Motor neuron (in vitro differentiated cells): ENCODE measurements at regions not wholly inside any gene's neighbourhood (a gene's known extent, or its start where the extent isn't known, plus 50 kb on each side); places are given as distances from the start of the nearest gene placed in this dataset.

Experiments used
- ATAC-seq, 8 experiments: fragments of 200-7000 bp; cut with Tn5 transposase; replicated peaks in 6 of 8; 2 replicates each; pipeline ENCODE4 v1.8.0; 2021; ENCODE audit warnings: mild to moderate bottlenecking in 8 of 8, moderate library complexity in 8 of 8
- H3K27ac ChIP-seq, 2 donors: fragments of 250-450 bp; sonication (Bioruptor Pico); 2 replicates each; pipeline ENCODE4 v1.9.0; 2021; ENCODE audit warnings: antibody characterized with exemption in 2 of 2, mild to moderate bottlenecking in 2 of 2, moderate library complexity in 1 of 2
- H3K4me1 ChIP-seq, 2 donors: fragments of 250-450 bp; sonication (Bioruptor Pico); replicated peaks in 1 of 2; 2 replicates each; pipeline ENCODE4 v1.6.1; 2021; ENCODE audit warnings: antibody characterized with exemption in 2 of 2, mild to moderate bottlenecking in 2 of 2, moderate library complexity in 1 of 2
- H3K4me3 ChIP-seq, 5 donors: fragments of 250-450 bp; sonication (Bioruptor Pico); 2 replicates each; pipeline ENCODE4 v1.9.0; 2021; ENCODE audit warnings: antibody characterized with exemption in 5 of 5, mild to moderate bottlenecking in 5 of 5, moderate library complexity in 4 of 5
- WGBS, 10 experiments: fragments of 450-650 bp; shearing (Covaris generic); methylation state at CpG; one replicate each; pipeline ENCODE4 v1.0.0; 2022; 5-methylcytosine and 5-hydroxymethylcytosine counted together
- in situ Hi-C, 9 experiments: fragments of 400-800 bp; cut with MboI; loops; one replicate each; pipeline ENCODE4 v1.15.0; 2021; ENCODE audit warnings: low sequenced_read_pairs in 9 of 9, low pct_unique_long_range_greater_than_20kb in 2 of 9; ENCODE audit not compliant: unreplicated experiment in 9 of 9

DNA sequence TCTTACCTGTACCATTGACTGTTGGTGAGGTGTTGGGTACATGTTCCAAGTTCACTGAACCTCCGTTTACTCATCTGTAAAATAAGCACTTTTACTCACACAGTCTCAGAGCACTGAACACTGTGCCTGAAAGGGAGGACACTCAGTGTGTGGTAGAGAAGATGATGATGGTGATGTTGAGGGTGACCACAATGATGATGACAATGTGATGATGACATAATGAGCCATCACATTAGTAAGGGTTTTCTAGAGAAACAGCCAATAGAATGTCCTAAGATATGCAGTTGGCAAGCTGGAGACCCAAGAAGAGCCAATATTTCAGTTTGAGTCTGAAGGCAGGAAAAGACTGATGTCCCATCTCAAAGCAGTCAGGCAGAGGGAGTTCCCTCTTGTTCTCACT lies 315.4 kb upstream of the IGFBP7 start:
- 0 to 100% (median 35%) methylated on average over 1 of the region's 1 CpG; no CpG with 5 or more reads in 4 of the 10 experiments for WGBS, 10 experiments
- Histone ChIP-seq H3K4me3 (no peak overlapping the region), H3K4me1 (peaks cover 0 to 8% of the 10 kb centered on the region in 2 donors), H3K27ac (no peak overlapping the region)
- in situ Hi-C loops = loop anchor here in 1 of 9 experiments (25.0 kb wide), 1 partner anchor 263 kb away; no protein-coding TSS in a partner anchor
- no peak for ATAC-seq

DNA sequence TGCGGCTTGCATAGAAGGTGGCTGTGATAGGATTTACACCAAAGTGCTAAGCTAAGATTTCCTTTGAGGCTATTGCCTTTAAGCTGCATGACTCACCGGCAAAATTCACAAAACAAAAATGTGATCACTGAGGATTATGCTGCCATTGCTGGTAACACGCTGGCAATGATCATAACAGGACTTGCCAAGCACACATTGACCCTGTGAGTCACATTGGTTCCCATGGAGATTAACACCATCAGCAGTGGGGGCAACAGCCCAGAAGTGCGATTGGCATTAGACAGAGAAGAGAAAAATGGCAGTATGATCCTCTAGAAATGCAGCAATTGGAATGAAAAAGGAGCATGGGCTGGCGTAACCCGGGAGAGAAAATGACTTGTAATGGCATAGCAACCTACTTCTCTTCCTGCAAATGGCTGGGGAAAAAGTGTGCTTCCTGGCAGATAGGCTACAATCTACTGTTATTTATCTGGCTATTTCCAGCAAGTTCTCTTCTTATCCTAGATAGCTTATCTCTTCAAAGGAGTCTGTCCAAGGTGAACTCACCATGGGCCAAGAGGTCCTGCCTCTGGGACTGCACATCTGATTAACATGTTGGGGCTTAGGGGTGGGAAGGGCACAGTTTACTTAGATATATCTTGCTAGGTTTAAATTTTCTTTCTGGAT lies 314.2 kb upstream of the IGFBP7 start:
- in situ Hi-C loops = loop anchor here in 1 of 9 experiments (25.0 kb wide), 1 partner anchor 387 kb away; no protein-coding TSS in a partner anchor
- WGBS, 10 experiments = 17 to 100% (median 74%) methylated on average over 1 to 6 of the region's 6 CpGs
- H3K27ac ChIP-seq = no peak overlapping the region
- peaks cover 0 to 8% of the 10 kb centered on the region in 2 donors for H3K4me1 ChIP-seq
- ATAC-seq = peak; percentile 35 to 92 (median 68)
- H3K4me3 ChIP-seq = no peak overlapping the region

DNA sequence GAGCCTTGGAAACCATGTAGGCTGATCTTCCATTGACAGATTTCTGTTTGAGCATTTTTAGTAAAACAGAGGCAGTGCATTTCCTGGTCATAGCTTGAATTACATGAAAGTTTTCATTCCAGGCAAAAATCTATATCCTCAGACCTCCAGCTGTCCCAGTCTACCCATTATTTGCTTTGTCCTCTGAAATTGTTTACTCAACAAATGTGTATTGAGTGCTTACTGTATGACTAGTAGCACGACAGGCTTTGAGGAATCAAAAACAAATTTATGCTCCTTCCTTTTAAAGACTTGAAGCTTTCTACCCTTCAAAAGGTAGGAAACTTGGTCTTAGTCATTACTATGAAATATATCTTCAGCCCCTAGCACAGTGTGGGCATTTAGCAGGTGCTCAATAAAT lies 307.9 kb upstream of the IGFBP7 start:
- ATAC-seq = no peak
- H3K4me3 ChIP-seq = no peak overlapping the region
- H3K27ac ChIP-seq = no peak overlapping the region
- H3K4me1 ChIP-seq = peaks cover 9 to 13% of the 10 kb centered on the region in 2 donors
- WGBS, 10 experiments = 9 to 100% (median 80%) methylated on average over 1 of the region's 1 CpG; no CpG with 5 or more reads in 1 of the 10 experiments
- in situ Hi-C loops = loop anchor here in 1 of 9 experiments (25.0 kb wide), 1 partner anchor 381 kb away; no protein-coding TSS in a partner anchor

DNA sequence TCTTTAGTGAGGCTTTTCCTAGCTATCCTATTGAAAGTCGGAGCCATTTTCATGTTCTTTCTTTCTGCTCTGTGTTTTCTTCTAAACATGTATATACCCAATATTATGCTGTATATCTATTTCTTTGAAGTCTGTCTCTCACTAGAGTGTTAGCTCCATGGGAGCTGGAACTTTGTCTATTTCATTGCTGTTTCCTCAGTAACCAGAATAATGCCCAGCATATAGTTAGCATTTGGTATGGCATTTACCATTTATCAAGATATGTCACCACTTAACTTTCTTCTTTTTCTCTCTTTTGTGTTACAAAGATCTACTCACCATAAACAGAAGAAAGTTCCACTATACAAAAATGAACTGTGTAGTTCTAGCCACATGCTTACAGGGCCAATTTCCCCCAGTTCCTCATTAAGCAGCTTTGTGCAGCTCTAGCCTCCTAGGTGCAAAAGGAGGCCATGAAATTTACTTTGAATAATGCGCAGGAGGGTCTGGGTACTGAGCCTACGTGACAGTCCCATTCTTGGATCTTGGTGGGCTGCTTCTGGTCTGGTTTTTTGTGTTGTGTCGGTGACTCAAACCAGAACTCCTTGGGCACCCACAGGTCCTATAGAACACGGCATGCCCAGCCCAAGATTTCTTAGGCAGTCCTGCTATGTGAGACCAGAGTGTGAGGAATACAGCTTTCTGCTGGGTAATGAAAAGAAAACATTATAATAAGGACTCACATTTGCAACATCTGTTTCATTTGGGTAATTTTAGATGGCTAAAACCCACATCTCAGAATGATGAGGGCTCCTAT lies 302.3 kb upstream of the IGFBP7 start:
- Histone ChIP-seq H3K4me1 (peaks cover 14 to 30% of the 10 kb centered on the region in 2 donors), H3K4me3 (no peak overlapping the region), H3K27ac (no peak overlapping the region)
- 14 to 79% (median 72%) methylated on average over 1 to 5 of the region's 5 CpGs; no CpG with 5 or more reads in 2 of the 10 experiments for WGBS, 10 experiments
- in situ Hi-C loops = loop anchor here in 1 of 9 experiments (25.0 kb wide), 1 partner anchor 375 kb away; no protein-coding TSS in a partner anchor
- peak in 5 of 8 experiments; percentile 61 to 90 (median 89) for ATAC-seq

DNA sequence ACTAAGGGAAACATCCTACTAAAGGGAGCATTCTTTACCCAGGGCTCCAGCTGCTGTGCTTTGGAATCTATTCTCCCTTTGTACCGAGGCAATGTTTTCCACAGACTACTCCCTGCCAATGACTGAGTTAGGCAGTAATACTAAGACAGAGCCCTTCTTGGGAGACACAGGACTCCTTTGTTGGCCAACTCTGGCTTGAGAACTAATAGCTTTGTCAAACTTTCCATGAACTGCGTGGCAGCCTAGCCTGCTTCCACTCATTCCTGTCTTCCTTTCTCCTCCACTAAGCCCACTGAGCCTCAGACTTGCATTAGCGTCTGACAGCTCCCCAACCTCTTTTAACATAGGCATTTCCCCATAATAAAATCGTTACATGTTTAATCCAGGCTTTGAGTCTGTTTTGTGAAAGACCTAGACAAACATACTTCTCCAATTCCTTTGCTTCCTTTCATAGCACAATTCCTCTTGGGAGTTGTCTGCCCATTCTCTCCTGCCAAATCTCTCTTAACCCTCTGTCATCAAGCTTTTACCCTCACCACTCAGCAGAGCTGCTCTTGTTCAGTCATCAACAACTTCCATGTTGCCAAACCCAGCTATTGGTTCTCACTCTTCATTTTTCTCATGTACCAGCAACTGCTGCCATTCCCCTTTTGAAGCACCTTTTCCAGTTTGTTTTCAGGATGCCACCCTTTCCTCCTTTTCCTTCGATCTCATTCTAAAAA lies 300.3 kb upstream of the IGFBP7 start:
- H3K4me1 ChIP-seq = peaks cover 14 to 30% of the 10 kb centered on the region in 2 donors
- peak in 3 of 8 experiments; percentile 12 to 32 (median 20) for ATAC-seq
- in situ Hi-C loops = loop anchor here in 1 of 9 experiments (25.0 kb wide), 1 partner anchor 373 kb away; no protein-coding TSS in a partner anchor
- no peak overlapping the region for H3K4me3 ChIP-seq
- WGBS, 10 experiments = 0 to 89% (median 55%) methylated on average over 1 to 5 of the region's 5 CpGs; no CpG with 5 or more reads in 1 of the 10 experiments
- no peak overlapping the region for H3K27ac ChIP-seq

DNA sequence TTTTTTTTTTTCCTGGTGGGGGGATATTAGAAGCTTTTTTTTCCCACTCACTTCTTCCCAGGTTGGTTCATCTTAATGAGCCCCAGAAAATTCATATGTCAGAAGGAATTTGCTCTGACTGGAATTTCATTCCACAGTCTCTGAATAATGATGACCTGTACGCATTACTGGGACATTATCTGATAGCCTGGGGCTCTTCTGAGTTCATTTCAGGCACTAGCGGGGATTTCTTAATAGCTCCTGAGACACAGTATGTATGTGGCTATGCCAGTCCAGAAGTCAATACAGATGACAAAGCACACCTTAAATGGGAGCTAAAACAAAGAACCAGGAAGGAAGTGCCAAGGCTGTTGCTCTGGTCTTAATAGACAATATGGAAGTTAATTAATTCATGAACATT lies 295.2 kb upstream of the IGFBP7 start:
- ATAC-seq = peak in 3 of 8 experiments; percentile 59 to 98 (median 87)
- WGBS, 10 experiments = 0 to 95% (median 88%) methylated on average over 1 to 2 of the region's 2 CpGs; no CpG with 5 or more reads in 2 of the 10 experiments
- Histone ChIP-seq H3K4me3 (no peak overlapping the region), H3K4me1 (peaks cover 5% of the 10 kb centered on the region in 2 donors), H3K27ac (no peak overlapping the region)
- in situ Hi-C loops = loop anchor here in 1 of 9 experiments (25.0 kb wide), 1 partner anchor 368 kb away; no protein-coding TSS in a partner anchor

DNA sequence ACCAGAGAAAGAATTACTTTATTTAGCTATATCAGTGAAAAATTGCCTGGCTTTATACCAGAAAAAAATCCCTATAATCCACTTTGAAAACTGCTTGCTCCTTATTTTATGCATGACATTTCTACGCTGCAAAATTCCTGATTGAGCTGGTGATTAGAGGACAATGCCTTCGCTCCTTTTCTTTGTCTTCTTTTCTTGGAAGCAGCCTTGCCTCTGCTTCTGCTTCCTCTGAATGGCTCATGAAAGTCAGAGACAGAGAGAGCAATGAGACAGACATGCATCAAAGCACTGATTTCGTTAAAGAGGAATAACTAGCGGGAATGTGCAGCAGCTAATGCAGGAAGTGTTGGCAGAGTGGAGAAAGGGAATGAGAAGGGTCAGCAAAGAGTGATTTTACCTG lies 294.3 kb upstream of the IGFBP7 start:
- H3K27ac ChIP-seq = no peak overlapping the region
- 5 to 46% (median 31%) methylated on average over 2 to 4 of the region's 4 CpGs; no CpG with 5 or more reads in 2 of the 10 experiments for WGBS, 10 experiments
- H3K4me3 ChIP-seq = no peak overlapping the region
- in situ Hi-C loops = loop anchor here in 1 of 9 experiments (25.0 kb wide), 1 partner anchor 367 kb away; no protein-coding TSS in a partner anchor
- ATAC-seq = peak in 3 of 8 experiments; percentile 29 to 41 (median 37)
- H3K4me1 ChIP-seq = peaks cover 5% of the 10 kb centered on the region in 2 donors

DNA sequence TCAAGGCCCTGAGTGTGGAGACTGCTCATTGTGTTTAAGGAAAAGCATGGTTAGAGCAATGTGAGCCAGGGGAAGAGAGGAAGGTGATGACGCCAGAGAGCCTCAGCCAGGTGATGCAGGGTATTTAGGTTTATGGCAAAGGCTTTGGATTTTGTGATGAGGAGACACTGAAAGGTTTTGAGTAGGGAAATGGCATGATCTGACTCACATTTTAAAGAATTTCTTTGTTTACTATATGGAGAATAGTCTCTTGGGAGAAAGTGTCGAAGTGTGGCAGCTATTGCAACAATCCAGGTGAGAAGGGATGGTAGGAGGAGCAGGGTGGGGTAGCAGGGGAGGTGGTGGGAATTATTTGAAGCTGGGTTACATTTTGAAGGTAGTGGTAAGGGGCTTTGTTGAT lies 293.4 kb upstream of the IGFBP7 start:
- ATAC-seq = no peak
- WGBS, 10 experiments = 0 to 100% (median 57%) methylated on average over 1 to 2 of the region's 2 CpGs; no CpG with 5 or more reads in 3 of the 10 experiments
- H3K4me3 ChIP-seq = no peak overlapping the region
- H3K27ac ChIP-seq = no peak overlapping the region
- in situ Hi-C loops = loop anchor here in 1 of 9 experiments (25.0 kb wide), 1 partner anchor 366 kb away; no protein-coding TSS in a partner anchor
- H3K4me1 ChIP-seq = peaks cover 5% of the 10 kb centered on the region in 2 donors

DNA sequence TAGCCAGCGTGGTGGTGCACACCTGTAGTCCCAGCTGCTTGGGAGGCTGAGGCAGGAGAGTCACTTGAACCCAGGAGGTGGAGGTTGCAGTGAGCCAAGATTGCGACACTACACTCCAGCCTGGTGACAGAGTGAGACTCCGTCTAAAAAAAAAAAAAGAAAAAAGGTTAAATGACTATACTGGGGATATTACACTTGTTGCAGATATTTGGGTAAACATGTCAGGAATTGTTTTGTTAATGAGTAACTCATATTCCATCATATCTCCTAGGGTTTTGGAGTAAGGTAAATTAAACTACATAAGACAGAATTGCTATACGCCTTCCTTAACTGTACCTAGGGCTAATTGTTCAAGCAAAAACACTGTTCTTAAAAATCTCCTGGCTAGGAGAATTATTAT lies 291.4 kb upstream of the IGFBP7 start:
- Histone ChIP-seq H3K4me3 (no peak overlapping the region), H3K27ac (no peak overlapping the region), H3K4me1 (peaks cover 5% of the 10 kb centered on the region in 2 donors)
- 0 to 100% (median 91%) methylated on average over 1 to 3 of the region's 4 CpGs for WGBS, 10 experiments
- ATAC-seq = no peak
- in situ Hi-C loops = loop anchor here in 1 of 9 experiments (25.0 kb wide), 1 partner anchor 364 kb away; no protein-coding TSS in a partner anchor

DNA sequence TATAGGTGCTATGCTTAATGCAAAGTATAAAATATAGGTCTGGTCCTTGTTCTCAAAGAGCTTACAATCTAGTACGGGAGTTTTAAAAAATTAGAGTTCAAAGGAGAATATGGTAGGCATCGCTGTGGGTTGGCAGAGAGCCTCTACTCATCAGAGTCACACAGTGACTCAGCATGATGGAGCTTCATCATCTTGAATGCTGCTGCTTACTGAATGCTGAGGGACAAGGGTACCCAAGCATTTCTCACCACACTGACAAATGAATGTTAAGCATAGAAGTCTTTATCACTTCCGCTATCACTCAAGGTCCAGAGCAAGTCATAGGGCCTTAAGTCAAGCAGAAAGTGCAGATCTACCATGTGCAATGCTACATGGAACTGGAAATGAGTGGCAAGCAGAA lies 268.6 kb upstream of the IGFBP7 start:
- in situ Hi-C loops = no loop called here
- Histone ChIP-seq H3K27ac (no peak overlapping the region), H3K4me1 (peaks cover 0 to 7% of the 10 kb centered on the region in 2 donors), H3K4me3 (no peak overlapping the region)
- no peak for ATAC-seq
- 30 to 100% (median 71%) methylated on average over 1 to 3 of the region's 3 CpGs; no CpG with 5 or more reads in 1 of the 10 experiments for WGBS, 10 experiments

DNA sequence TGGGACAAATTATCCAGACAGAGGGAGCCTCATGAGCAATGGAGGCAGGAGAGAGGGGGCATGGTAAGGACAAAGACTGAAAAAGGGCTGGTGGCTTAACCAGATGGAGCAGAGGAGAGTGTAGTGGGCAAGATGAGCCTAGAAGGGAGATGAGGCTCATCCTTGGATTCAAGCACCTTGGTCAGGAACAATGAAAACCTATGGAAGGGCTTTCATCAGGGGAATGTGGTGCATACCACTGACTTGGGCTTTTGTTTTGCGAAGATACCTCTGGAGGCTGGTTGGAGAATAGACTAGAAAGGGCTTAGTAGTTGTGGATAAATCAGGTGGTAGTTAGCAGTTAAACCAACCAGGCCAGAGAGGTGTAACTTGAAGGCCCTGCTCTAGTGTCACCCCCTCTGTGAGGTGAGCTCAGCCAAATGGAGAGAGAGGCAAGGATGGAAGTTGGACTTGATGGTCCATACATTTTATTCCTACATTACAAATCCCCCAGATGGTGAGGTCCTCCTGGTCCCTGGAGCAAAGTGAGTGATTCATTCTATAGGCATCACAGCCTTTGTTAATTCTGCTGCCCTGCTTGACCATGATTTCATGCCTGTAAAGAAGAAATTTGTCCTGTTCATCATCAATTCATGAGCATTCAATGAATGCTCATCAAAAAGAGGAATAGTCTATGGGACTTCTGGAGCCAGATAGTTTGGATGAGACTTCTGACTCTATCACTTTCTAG lies 264.8 kb upstream of the IGFBP7 start:
- ATAC-seq = no peak
- 20 to 100% (median 100%) methylated on average over 1 of the region's 1 CpG; no CpG with 5 or more reads in 5 of the 10 experiments for WGBS, 10 experiments
- Histone ChIP-seq H3K4me3 (no peak overlapping the region), H3K27ac (no peak overlapping the region), H3K4me1 (peaks cover 6 to 10% of the 10 kb centered on the region in 2 donors)
- in situ Hi-C loops = no loop called here

DNA sequence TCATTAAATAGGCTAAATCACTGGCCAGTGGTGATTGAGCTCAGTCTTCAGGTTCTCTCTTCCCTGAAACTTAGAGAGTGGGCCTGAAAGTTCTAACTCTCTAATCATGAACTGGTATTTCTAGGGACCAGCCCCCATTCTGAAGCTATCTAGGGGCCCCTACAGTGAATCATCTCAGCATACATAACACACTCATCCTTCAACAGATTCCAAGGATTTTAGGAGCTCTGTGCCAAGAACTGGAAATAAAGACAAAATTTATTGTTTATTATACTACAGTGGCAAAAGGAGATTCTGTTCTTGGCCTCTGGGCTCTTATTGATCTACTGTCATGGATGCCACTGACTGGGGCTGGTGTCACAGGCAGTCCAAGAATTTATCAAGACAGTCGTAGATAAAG lies 263.8 kb upstream of the IGFBP7 start:
- H3K27ac ChIP-seq = no peak overlapping the region
- H3K4me1 ChIP-seq = peaks cover 6 to 10% of the 10 kb centered on the region in 2 donors
- WGBS, 10 experiments = 0 to 100% (median 100%) methylated on average over 1 of the region's 1 CpG; no CpG with 5 or more reads in 3 of the 10 experiments
- no peak overlapping the region for H3K4me3 ChIP-seq
- in situ Hi-C loops = no loop called here
- no peak for ATAC-seq
